ENCODE measurements at regions not wholly inside any gene's neighbourhood (a gene's known extent, or its start where the extent isn't known, plus 50 kb on each side); places are given as distances from the start of the nearest gene placed in this dataset.
A peak's percentile ranks its signal among the peaks of the same experiment; 100 is the strongest.

DNA sequence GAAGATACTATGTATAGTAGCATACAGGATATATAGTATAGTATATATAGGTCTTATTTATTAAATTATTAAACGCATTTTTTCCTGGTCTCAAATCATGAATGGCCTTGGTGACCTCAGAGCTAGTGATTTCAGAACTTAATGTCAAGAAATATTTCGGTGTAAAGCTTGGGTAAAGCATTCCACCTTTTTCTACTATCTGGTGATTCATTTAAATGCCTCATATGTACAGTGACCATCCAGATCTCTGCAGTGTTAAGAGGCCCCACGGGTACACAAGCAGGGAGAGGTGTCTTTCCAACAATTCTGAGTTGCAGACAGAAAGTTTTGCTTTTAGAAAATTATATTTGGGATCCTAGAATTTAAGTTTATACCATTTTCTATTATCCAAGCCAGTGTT lies 626.5 kb downstream of the PTPRC start:
- no peaks in the 10 kb centered on the region for H3K9me3 ChIP-seq
- in situ Hi-C loops (cut with MboI; ENCODE audit: low sequenced_read_pairs in 4 of 4) = no loop called here
- intact Hi-C loops (cut with DNase I; ENCODE audit: low total_unique reads) = no loop called here
- TF ChIP-seq, protein P1, sequence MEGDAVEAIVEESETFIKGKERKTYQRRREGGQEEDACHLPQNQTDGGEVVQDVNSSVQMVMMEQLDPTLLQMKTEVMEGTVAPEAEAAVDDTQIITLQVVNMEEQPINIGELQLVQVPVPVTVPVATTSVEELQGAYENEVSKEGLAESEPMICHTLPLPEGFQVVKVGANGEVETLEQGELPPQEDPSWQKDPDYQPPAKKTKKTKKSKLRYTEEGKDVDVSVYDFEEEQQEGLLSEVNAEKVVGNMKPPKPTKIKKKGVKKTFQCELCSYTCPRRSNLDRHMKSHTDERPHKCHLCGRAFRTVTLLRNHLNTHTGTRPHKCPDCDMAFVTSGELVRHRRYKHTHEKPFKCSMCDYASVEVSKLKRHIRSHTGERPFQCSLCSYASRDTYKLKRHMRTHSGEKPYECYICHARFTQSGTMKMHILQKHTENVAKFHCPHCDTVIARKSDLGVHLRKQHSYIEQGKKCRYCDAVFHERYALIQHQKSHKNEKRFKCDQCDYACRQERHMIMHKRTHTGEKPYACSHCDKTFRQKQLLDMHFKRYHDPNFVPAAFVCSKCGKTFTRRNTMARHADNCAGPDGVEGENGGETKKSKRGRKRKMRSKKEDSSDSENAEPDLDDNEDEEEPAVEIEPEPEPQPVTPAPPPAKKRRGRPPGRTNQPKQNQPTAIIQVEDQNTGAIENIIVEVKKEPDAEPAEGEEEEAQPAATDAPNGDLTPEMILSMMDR (IDR thresholded peaks at IDR 0.05 in 4 of 5, conservative IDR thresholded peaks at IDR 0.05 in 1 of 5) = no peak
- TF ChIP-seq POLR2A (IDR thresholded peaks at IDR 0.05) = no peak
- no peaks in the 10 kb centered on the region for H3K36me3 ChIP-seq
- H3K4me3 ChIP-seq = no peak overlapping the region
- H3K27me3 ChIP-seq = no peaks in the 10 kb centered on the region
- no peaks in the 10 kb centered on the region for H3K4me1 ChIP-seq
- ATAC-seq (no peak), DNase-seq (no peak)
- H3K27ac ChIP-seq = no peak overlapping the region

- TF ChIP-seq, protein P1 (IDR thresholded peaks at IDR 0.05 in 4 of 5, conservative IDR thresholded peaks at IDR 0.05 in 1 of 5) = no peak
- TF ChIP-seq POLR2A (IDR thresholded peaks at IDR 0.05) = no peak
- Histone ChIP-seq H3K4me1 (peaks cover 0 to 17% of the 10 kb centered on the region in 2 donors), H3K27me3 (no peaks in the 10 kb centered on the region), H3K4me3 (no peak overlapping the region), H3K9me3 (no peaks in the 10 kb centered on the region), H3K27ac (no peak overlapping the region), H3K36me3 (no peaks in the 10 kb centered on the region)
- DNase-seq (no peak), ATAC-seq (no peak)
- in situ Hi-C loops (cut with MboI; ENCODE audit: low sequenced_read_pairs in 4 of 4) = no loop called here
- intact Hi-C loops (cut with DNase I; ENCODE audit: low total_unique reads) = no loop called here
Observed at GRCh38 chr1:199269241-199269640, 630.4 kb downstream of the PTPRC start.

DNA sequence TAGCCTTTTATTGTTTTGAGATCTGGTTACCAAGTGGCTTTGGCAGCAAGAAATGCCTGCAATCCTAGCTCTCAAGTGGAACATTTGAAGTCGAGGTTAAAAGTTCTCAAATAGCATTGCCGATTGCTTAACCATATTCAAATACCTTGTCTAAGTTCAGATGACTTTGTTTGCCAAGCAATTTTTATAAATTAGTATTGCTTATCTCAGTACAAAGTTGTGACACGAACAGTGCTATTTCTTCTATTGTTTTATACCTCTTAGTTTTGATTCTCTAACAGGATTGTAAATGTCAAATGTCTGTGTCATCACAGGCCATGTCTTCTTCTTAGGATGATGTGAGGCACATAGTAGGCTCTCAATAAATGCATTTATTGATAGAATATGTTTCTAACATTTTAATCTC lies 633.3 kb downstream of the PTPRC start:
- in situ Hi-C loops (cut with MboI; ENCODE audit: low sequenced_read_pairs in 4 of 4) (no loop called here), intact Hi-C loops (cut with DNase I; ENCODE audit: low total_unique reads) (no loop called here)
- ATAC-seq (no peak), DNase-seq (no peak)
- no peak for TF ChIP-seq POLR2A (IDR thresholded peaks at IDR 0.05)
- TF ChIP-seq, protein P1 (IDR thresholded peaks at IDR 0.05 in 4 of 5, conservative IDR thresholded peaks at IDR 0.05 in 1 of 5) = no peak
- Histone ChIP-seq H3K9me3 (no peaks in the 10 kb centered on the region), H3K27me3 (no peaks in the 10 kb centered on the region), H3K4me1 (peaks cover 0 to 17% of the 10 kb centered on the region in 2 donors), H3K27ac (no peak overlapping the region), H3K4me3 (no peak overlapping the region), H3K36me3 (no peaks in the 10 kb centered on the region)

DNA sequence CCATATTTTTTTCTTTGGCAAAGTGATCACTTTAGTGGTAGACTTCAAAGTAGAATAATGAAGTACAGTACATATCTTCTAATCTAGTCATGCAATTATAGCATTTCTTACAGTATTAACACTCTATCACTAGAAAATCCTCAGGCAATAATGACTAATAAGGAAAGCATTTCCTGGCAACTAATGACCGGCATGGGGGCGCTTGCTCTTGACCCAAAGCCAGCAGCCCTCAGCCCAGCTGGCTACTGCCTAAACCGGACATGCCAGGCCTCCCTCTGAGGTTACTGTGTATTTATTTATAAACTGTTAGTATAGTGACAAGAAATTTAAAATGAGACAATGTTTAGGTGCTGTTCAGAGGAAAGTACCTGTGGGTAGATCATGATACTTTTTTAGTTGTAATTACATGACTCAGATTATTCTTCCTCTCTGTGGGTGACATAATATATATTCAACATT lies 633.8 kb downstream of the PTPRC start:
- Histone ChIP-seq H3K4me1 (peaks cover 0 to 17% of the 10 kb centered on the region in 2 donors), H3K27ac (no peak overlapping the region), H3K4me3 (no peak overlapping the region), H3K27me3 (no peaks in the 10 kb centered on the region), H3K9me3 (no peaks in the 10 kb centered on the region), H3K36me3 (no peaks in the 10 kb centered on the region)
- in situ Hi-C loops (cut with MboI; ENCODE audit: low sequenced_read_pairs in 4 of 4) = no loop called here
- peak in 1 of 2 donors; percentile 36 for ATAC-seq
- DNase-seq = no peak
- no peak for TF ChIP-seq POLR2A (IDR thresholded peaks at IDR 0.05)
- TF ChIP-seq, protein P1 (IDR thresholded peaks at IDR 0.05 in 4 of 5, conservative IDR thresholded peaks at IDR 0.05 in 1 of 5) = no peak
- intact Hi-C loops (cut with DNase I; ENCODE audit: low total_unique reads) = no loop called here

GRCh38 chr1:199273837-199274379 lies 635.1 kb downstream of the PTPRC start:
- in situ Hi-C loops (cut with MboI; ENCODE audit: low sequenced_read_pairs in 4 of 4) = no loop called here
- Histone ChIP-seq H3K27me3 (no peaks in the 10 kb centered on the region), H3K27ac (no peak overlapping the region), H3K9me3 (no peaks in the 10 kb centered on the region), H3K36me3 (no peaks in the 10 kb centered on the region), H3K4me3 (no peak overlapping the region), H3K4me1 (peaks cover 0 to 17% of the 10 kb centered on the region in 2 donors)
- intact Hi-C loops (cut with DNase I; ENCODE audit: low total_unique reads) = no loop called here
- no peak for DNase-seq
- TF ChIP-seq, protein P1 (IDR thresholded peaks at IDR 0.05 in 4 of 5, conservative IDR thresholded peaks at IDR 0.05 in 1 of 5) = no peak
- no peak for TF ChIP-seq POLR2A (IDR thresholded peaks at IDR 0.05)
- no peak for ATAC-seq

All from gastrocnemius medialis (tissue), 4 donors.